Skeletal muscle satellite cell (primary cell): ENCODE measurements at regions not wholly inside any gene's neighbourhood (a gene's known extent, or its start where the extent isn't known, plus 50 kb on each side); places are given as distances from the start of the nearest gene placed in this dataset.
"Not testable (repeated sequence)": the region's sequence is repeated elsewhere in the genome, so short reads cannot be mapped to it uniquely, and the experiment has no call there.

Experiments used
- H3K27me3 ChIP-seq: 2 replicates; pipeline ENCODE4 v1.7.0; 2013; ENCODE audit warnings: low read length; ENCODE audit not compliant: control insufficient read depth, insufficient read depth
- H3K36me3 ChIP-seq: 2 replicates; pipeline ENCODE4 v1.7.0; 2013; ENCODE audit warnings: mild to moderate bottlenecking, control low read depth, low read length; ENCODE audit not compliant: insufficient read depth
- H3K4me1 ChIP-seq: 2 replicates; pipeline ENCODE4 v1.7.0; 2013; ENCODE audit warnings: low read length; ENCODE audit not compliant: control insufficient read depth, insufficient read depth
- H3K4me2 ChIP-seq: 2 replicates; pipeline ENCODE4 v1.7.0; 2013; ENCODE audit warnings: mild to moderate bottlenecking, low read length
- H3K4me3 ChIP-seq: 2 replicates; pipeline ENCODE4 v1.7.0; 2013; ENCODE audit warnings: low read length
- H3K9ac ChIP-seq: 2 replicates; pipeline ENCODE4 v1.7.0; 2013; ENCODE audit warnings: mild to moderate bottlenecking, low read depth, low read length, moderate library complexity
- H3K9me3 ChIP-seq: replicated peaks from 2 replicates; pipeline ENCODE4 v1.7.0; 2013; ENCODE audit warnings: mild to moderate bottlenecking, control low read depth, low read length

DNA sequence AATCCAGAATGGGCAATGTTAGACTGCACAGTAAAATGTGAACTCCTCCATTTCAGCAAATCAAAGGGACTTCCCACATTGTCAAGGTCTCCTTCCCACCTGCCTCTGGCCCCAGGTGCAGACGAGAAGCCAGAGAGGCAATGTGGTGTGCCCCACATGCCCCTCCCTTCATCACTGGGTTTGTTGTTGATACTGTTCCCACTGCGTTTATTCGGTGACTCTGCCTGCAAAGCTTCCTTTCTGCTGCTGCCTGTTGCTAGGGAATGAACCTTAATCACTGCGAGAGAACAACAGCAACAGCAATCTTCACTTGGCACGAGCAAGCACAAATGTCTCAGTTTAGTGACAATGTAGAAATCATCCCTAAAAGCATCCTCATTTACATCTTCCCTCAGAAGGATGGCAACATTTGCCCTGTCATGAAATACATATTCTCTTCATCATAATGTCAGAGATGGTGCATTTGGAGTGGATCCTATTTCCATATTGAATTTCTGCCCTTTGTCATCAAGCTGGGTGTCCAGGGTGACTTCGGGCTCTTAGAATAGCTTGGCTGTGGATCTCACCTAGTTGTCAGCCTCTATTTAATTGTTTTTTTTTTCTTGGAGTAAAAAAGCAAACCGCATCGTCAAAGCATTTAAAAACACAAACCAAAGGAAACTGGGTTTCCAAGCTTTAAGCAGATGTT is 322.2 kb downstream of the BCL2L11 start:
- H3K36me3 ChIP-seq, H3K4me3 ChIP-seq, H3K9me3 ChIP-seq, H3K4me1 ChIP-seq, H3K9ac ChIP-seq, H3K4me2 ChIP-seq, H3K27me3 ChIP-seq: not testable (repeated sequence)

- not testable (repeated sequence) for H3K4me2 ChIP-seq, H3K4me3 ChIP-seq, H3K4me1 ChIP-seq, H3K27me3 ChIP-seq, H3K9ac ChIP-seq, H3K36me3 ChIP-seq, H3K9me3 ChIP-seq
Observed at GRCh38 chr2:111444516-111444915, 323.8 kb downstream of the BCL2L11 start.

GRCh38 chr2:111445191-111445929 is 324.6 kb downstream of the BCL2L11 start:
- not testable (repeated sequence) for H3K36me3 ChIP-seq, H3K9me3 ChIP-seq, H3K4me1 ChIP-seq, H3K9ac ChIP-seq, H3K4me3 ChIP-seq, H3K4me2 ChIP-seq, H3K27me3 ChIP-seq

- not testable (repeated sequence) for H3K4me1 ChIP-seq, H3K9ac ChIP-seq, H3K4me3 ChIP-seq, H3K27me3 ChIP-seq, H3K4me2 ChIP-seq, H3K9me3 ChIP-seq, H3K36me3 ChIP-seq
Observed at GRCh38 chr2:111445941-111446340, 325.2 kb downstream of the BCL2L11 start.

GRCh38 chr2:111447482-111447881 is 326.8 kb downstream of the BCL2L11 start:
- not testable (repeated sequence) for H3K4me1 ChIP-seq, H3K36me3 ChIP-seq, H3K27me3 ChIP-seq, H3K9me3 ChIP-seq, H3K4me2 ChIP-seq, H3K9ac ChIP-seq, H3K4me3 ChIP-seq

GRCh38 chr2:111448796-111449195 is 328.1 kb downstream of the BCL2L11 start:
- not testable (repeated sequence) for H3K4me1 ChIP-seq, H3K4me3 ChIP-seq, H3K4me2 ChIP-seq, H3K9ac ChIP-seq, H3K27me3 ChIP-seq, H3K9me3 ChIP-seq, H3K36me3 ChIP-seq

DNA sequence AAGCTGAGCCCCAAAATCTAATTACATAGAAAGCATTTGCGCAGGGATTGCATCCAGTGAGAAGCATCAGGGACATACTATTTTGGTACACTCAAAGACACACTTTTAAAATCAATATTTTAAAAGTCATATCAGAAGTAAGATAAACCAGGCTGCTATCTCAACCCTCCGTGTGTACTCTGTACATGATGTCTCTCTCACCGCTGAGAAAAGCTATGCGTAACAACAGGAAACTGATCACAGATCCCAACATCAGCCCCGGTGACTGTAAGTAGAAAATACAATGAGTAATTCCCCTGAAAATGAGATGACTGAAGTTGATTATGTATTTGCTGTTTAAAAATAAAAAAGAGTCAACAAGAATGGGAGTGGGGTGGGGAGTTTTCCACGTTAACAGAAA is 329.8 kb downstream of the BCL2L11 start:
- not testable (repeated sequence) for H3K9ac ChIP-seq, H3K4me1 ChIP-seq, H3K4me3 ChIP-seq, H3K27me3 ChIP-seq, H3K9me3 ChIP-seq, H3K36me3 ChIP-seq, H3K4me2 ChIP-seq

GRCh38 chr2:111451692-111452199 is 331.0 kb downstream of the BCL2L11 start:
- Histone ChIP-seq H3K9ac (peak overlapping the region; percentile 61), H3K4me2 (peak overlapping the region; percentile 71), H3K4me3 (peak overlapping the region; percentile 47)
- not testable (repeated sequence) for H3K9me3 ChIP-seq, H3K36me3 ChIP-seq, H3K4me1 ChIP-seq, H3K27me3 ChIP-seq

DNA sequence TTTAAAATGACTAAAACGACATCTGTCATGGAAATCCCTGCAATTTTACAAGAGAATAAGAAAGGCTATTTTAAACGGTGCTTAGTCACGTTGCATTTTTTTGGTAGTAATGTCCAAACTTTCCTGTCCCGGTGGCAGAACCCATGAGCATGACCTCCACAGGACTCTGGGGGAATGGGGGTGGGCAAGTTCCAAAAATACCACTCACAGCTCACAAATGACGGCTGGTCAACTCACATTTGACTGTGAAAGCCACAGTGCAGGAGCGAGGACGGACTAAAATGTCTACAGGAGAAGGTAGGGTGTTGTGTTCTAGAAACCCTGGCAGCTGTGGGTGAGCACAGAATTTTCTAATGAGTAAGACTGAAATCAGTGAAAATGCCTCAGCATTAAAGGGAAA is 331.5 kb downstream of the BCL2L11 start:
- H3K4me3 ChIP-seq: peak overlapping the region; percentile 47
- not testable (repeated sequence) for H3K36me3 ChIP-seq, H3K27me3 ChIP-seq, H3K9me3 ChIP-seq, H3K4me1 ChIP-seq
- H3K4me2 ChIP-seq: peak overlapping the region; percentile 71
- H3K9ac ChIP-seq: peak overlapping the region; percentile 61

- H3K4me3 ChIP-seq, H3K4me2 ChIP-seq, H3K4me1 ChIP-seq, H3K36me3 ChIP-seq, H3K27me3 ChIP-seq, H3K9me3 ChIP-seq, H3K9ac ChIP-seq: not testable (repeated sequence)
Observed at GRCh38 chr2:111453308-111453707, 332.6 kb downstream of the BCL2L11 start.

DNA sequence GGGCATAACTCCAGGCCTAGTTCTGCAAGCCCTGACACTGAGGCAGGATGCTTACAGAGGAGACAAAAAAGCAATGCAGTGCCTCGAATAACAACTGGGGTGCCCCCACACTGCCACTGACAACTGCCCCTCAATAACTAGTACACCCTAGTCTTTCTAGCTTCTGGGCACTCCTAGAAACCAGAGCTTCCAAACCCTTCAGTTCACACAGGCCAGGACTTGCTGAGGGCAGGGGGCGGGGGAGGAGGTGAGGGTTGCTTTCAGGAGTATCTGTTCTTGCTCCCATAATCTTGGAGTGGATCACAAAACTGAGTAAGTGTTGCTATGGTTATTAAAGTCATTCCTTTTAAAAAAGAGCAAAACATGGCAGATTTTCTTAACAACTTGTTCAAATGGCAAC is 333.1 kb downstream of the BCL2L11 start:
- H3K4me2 ChIP-seq, H3K9me3 ChIP-seq, H3K27me3 ChIP-seq, H3K4me1 ChIP-seq, H3K9ac ChIP-seq, H3K4me3 ChIP-seq, H3K36me3 ChIP-seq: not testable (repeated sequence)

DNA sequence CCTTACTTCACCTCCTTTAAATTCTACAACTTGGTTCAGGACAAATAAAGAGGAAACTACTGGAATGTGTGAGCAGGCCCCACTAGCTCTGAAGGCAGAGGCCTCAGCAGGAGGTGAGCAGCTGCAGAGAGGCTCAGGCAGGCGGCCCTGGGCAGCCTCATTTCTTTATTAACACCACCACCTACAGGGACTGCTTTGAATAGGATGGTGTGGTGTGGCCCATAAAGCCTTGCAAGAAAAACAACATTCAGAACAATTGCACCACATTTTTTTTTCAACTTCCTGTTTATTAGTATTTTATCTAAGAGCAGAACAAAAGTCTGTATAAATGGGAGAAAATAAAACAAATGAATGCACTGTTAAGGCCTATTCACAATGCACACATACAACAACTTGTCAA is 333.7 kb downstream of the BCL2L11 start:
- H3K36me3 ChIP-seq, H3K4me1 ChIP-seq, H3K9ac ChIP-seq, H3K27me3 ChIP-seq, H3K4me2 ChIP-seq, H3K4me3 ChIP-seq, H3K9me3 ChIP-seq: not testable (repeated sequence)
